Tibial nerve (tissue), 3 donors: ENCODE measurements at regions not wholly inside any gene's neighbourhood (a gene's known extent, or its start where the extent isn't known, plus 50 kb on each side); places are given as distances from the start of the nearest gene placed in this dataset.

ENCODE experiments used
- POLR2A ChIP-seq, 2 donors: fragments of 450-650 bp; IDR thresholded peaks; one replicate each; pipeline ENCODE4 v1.6.1; 2017; ENCODE audit warnings: antibody characterized with exemption in 2 of 2, mild to moderate bottlenecking in 2 of 2, moderate library complexity in 2 of 2
- TF ChIP-seq, protein P1 (sequence below), 5 experiments: fragments of 200-600 bp in 3 of 5; fragments of 450-650 bp in 2 of 5; sonication (generic) in 3 of 5; IDR thresholded peaks; one replicate each; pipeline ENCODE4 v1.5.1; 2016 to 2019; ENCODE audit warnings: antibody characterized with exemption in 5 of 5, mild to moderate bottlenecking in 3 of 5, moderate library complexity in 2 of 5

DNA sequence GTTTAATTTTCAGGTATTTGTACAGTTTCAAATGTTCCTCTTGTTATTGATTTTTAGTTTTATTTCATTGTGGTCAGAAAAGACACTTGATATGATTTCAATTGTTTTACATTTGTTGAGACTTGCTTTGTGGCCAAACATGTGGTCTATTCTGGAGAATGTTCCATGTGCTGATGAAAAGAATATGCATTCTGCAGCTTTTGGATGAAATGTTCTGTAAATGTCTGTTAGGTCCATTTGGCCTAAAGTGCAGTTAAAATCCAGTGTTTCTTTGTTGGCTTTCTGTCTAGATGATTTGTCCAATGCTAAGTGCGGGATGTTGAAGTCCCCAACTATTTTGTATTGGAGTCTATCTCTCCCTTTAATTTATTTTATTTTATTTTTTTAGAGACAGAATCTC is 70.5 kb downstream of the ZNF503 start:
- TF ChIP-seq, protein P1, sequence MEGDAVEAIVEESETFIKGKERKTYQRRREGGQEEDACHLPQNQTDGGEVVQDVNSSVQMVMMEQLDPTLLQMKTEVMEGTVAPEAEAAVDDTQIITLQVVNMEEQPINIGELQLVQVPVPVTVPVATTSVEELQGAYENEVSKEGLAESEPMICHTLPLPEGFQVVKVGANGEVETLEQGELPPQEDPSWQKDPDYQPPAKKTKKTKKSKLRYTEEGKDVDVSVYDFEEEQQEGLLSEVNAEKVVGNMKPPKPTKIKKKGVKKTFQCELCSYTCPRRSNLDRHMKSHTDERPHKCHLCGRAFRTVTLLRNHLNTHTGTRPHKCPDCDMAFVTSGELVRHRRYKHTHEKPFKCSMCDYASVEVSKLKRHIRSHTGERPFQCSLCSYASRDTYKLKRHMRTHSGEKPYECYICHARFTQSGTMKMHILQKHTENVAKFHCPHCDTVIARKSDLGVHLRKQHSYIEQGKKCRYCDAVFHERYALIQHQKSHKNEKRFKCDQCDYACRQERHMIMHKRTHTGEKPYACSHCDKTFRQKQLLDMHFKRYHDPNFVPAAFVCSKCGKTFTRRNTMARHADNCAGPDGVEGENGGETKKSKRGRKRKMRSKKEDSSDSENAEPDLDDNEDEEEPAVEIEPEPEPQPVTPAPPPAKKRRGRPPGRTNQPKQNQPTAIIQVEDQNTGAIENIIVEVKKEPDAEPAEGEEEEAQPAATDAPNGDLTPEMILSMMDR (IDR thresholded peaks at IDR 0.05), result no peak
- no peak for TF ChIP-seq POLR2A (IDR thresholded peaks at IDR 0.05)
